ENCODE measurements at regions not wholly inside any gene's neighbourhood (a gene's known extent, or its start where the extent isn't known, plus 50 kb on each side); places are given as distances from the start of the nearest gene placed in this dataset.
"Not testable (repeated sequence)": the region's sequence is repeated elsewhere in the genome, so short reads cannot be mapped to it uniquely, and the experiment has no call there.

DNA sequence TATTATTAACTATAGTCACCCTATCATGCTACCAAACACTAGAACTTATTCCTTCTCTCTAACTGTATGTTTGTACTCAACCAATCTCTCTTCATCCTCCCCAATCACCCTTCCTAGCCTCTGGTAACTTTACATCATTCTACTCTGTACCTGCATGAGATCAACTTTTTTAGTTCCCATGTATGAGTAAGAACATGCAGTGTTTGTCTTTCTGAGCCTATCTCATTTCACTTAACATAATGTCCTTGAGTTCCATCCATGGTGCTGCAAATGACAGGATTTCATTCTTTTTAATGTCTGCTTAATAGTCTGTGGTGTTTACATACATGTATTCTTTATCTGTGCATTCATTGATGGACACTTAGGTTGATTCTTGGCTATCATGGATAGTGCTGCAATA is 108.9 kb upstream of the RFX8 start:
- Histone ChIP-seq H3K4me3 (no peak overlapping the region), H3K4me1 (no peaks in the 10 kb centered on the region), H3K27me3 (no peaks in the 10 kb centered on the region), H3K27ac (no peak overlapping the region), H3K36me3 (no peaks in the 10 kb centered on the region), H3K9me3 (peaks cover 0 to 6% of the 10 kb centered on the region in 2 donors)
- no peak for DNase-seq
- no peak for TF ChIP-seq POLR2A (IDR thresholded peaks at IDR 0.05)
- TF ChIP-seq, protein P1, sequence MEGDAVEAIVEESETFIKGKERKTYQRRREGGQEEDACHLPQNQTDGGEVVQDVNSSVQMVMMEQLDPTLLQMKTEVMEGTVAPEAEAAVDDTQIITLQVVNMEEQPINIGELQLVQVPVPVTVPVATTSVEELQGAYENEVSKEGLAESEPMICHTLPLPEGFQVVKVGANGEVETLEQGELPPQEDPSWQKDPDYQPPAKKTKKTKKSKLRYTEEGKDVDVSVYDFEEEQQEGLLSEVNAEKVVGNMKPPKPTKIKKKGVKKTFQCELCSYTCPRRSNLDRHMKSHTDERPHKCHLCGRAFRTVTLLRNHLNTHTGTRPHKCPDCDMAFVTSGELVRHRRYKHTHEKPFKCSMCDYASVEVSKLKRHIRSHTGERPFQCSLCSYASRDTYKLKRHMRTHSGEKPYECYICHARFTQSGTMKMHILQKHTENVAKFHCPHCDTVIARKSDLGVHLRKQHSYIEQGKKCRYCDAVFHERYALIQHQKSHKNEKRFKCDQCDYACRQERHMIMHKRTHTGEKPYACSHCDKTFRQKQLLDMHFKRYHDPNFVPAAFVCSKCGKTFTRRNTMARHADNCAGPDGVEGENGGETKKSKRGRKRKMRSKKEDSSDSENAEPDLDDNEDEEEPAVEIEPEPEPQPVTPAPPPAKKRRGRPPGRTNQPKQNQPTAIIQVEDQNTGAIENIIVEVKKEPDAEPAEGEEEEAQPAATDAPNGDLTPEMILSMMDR (IDR thresholded peaks at IDR 0.05), result no peak
- TF ChIP-seq EP300 (IDR thresholded peaks at IDR 0.05; ENCODE audit: low read depth), result no peak
- no peak for TF ChIP-seq POLR2AphosphoS5 (IDR thresholded peaks at IDR 0.05)
- in situ Hi-C loops (cut with MboI; ENCODE audit: low pct_ligation_motif_present in 1 of 4, low pct_unique_long_range_greater_than_20kb in 1 of 4, low sequenced_read_pairs in 3 of 4), result no loop called here
- intact Hi-C loops (cut with DNase I; ENCODE audit: low total_unique reads), result no loop called here

DNA sequence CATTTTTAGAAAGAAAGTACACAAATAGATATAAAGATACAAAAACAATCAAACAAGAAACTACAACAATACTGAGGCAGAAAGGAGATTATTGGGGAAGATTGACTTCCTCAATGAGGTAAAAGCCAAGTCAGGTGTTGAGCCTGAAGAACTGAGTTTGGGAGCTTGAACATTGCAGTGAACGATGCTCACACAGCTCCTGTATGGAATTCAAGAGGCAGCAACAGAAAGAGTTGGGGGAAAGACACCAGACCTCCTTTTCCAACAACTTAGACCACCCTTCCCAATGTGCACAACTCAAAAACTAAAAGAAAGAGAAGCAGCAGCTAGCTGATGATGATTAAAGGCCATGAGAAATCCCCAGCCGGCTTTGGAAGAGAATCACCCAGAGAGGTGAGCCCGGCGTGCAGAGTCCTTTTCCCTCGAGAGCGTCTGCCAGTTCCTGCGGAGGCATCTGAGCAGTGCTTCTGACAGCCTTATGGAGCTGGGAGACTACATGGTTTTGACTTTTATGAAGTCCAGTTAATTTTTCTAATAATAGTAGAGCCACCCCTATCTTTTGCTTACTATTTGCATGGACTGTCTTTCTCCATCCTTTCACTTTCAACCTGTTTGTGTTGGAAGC is 106.9 kb upstream of the RFX8 start:
- WGBS, 2 donors (ENCODE audit: low coverage in 1 of 2), result 71 to 92% methylated on average over 1 to 7 of the region's 7 CpGs
- no peak for TF ChIP-seq POLR2A (IDR thresholded peaks at IDR 0.05)
- TF ChIP-seq POLR2AphosphoS5 (IDR thresholded peaks at IDR 0.05), result no peak
- TF ChIP-seq EP300 (IDR thresholded peaks at IDR 0.05; ENCODE audit: low read depth), result no peak
- TF ChIP-seq, protein P1 (IDR thresholded peaks at IDR 0.05), result no peak

DNA sequence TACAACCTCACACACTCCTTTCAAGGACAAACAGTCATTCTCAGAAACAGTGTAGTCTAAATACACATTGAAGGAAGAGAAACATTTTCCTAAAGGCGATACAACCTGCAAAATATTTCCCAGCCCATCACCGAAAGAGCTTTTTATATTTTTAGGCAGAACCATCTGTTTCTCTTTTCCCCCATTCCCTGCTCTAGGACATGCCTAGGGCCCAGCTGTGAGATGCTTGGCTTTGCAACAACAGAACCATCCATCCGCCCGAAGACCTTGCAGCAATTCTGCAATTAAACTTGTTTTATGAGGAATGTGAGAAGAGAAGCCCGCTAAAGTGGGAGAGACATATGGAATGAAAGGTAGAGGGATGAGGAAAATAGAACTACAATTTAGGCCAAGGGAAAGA is 105.6 kb upstream of the RFX8 start:
- TF ChIP-seq POLR2A (IDR thresholded peaks at IDR 0.05) (no peak), POLR2AphosphoS5 (IDR thresholded peaks at IDR 0.05) (no peak), EP300 (IDR thresholded peaks at IDR 0.05; ENCODE audit: low read depth) (no peak)
- TF ChIP-seq, protein P1 (IDR thresholded peaks at IDR 0.05), result no peak
- no peak overlapping the region for H3K4me3 ChIP-seq
- no peak for DNase-seq
- H3K36me3 ChIP-seq, result no peaks in the 10 kb centered on the region
- no peak overlapping the region for H3K27ac ChIP-seq
- in situ Hi-C loops (cut with MboI; ENCODE audit: low pct_ligation_motif_present in 1 of 4, low pct_unique_long_range_greater_than_20kb in 1 of 4, low sequenced_read_pairs in 3 of 4) (no loop called here), intact Hi-C loops (cut with DNase I; ENCODE audit: low total_unique reads) (no loop called here)
- WGBS, 2 donors (ENCODE audit: low coverage in 1 of 2), result 92 to 94% methylated on average over 5 of the region's 5 CpGs
- H3K27me3 ChIP-seq, result no peaks in the 10 kb centered on the region
- H3K9me3 ChIP-seq, result peaks cover 0 to 6% of the 10 kb centered on the region in 2 donors
- no peaks in the 10 kb centered on the region for H3K4me1 ChIP-seq

More for the DNA sequence above, 106.9 kb upstream of the RFX8 start:
- Histone ChIP-seq H3K27ac (no peak overlapping the region), H3K27me3 (no peaks in the 10 kb centered on the region), H3K4me1 (no peaks in the 10 kb centered on the region), H3K4me3 (no peak overlapping the region), H3K9me3 (peaks cover 0 to 6% of the 10 kb centered on the region in 2 donors), H3K36me3 (no peaks in the 10 kb centered on the region)
- no peak for DNase-seq
- in situ Hi-C loops (cut with MboI; ENCODE audit: low pct_ligation_motif_present in 1 of 4, low pct_unique_long_range_greater_than_20kb in 1 of 4, low sequenced_read_pairs in 3 of 4), result no loop called here
- intact Hi-C loops (cut with DNase I; ENCODE audit: low total_unique reads), result no loop called here

DNA sequence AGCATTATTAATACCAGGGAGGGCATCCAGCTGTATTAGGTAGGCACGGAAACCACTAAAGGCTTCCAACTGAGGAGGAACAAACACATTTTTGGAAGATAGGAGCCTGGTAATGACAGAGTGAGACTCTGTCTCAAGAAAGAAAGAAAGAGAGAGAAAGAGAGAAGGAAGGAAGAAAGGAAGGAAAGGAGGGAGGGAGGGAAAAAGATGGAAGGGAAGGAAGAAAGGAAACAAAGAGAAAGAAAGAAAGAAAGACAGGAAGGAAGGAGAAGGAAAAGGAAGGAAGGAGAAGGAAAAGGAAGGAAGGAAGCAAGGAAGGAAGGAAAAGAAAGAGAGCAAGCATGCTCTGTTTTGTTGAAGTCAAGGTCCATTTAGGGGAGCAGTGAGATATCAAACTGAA is 103.8 kb upstream of the RFX8 start:
- no peaks in the 10 kb centered on the region for H3K27me3 ChIP-seq
- H3K4me3 ChIP-seq, result no peak overlapping the region
- intact Hi-C loops (cut with DNase I; ENCODE audit: low total_unique reads) (no loop called here), in situ Hi-C loops (cut with MboI; ENCODE audit: low pct_ligation_motif_present in 1 of 4, low pct_unique_long_range_greater_than_20kb in 1 of 4, low sequenced_read_pairs in 3 of 4) (no loop called here)
- H3K4me1 ChIP-seq, result no peaks in the 10 kb centered on the region
- WGBS, 2 donors (ENCODE audit: low coverage in 1 of 2), result 88% methylated on average over 1 of the region's 1 CpG; no CpG with 5 or more reads in 1 of the 2 donors
- no peaks in the 10 kb centered on the region for H3K9me3 ChIP-seq
- no peak overlapping the region for H3K27ac ChIP-seq
- TF ChIP-seq, protein P1 (IDR thresholded peaks at IDR 0.05), result no peak
- no peaks in the 10 kb centered on the region for H3K36me3 ChIP-seq
- DNase-seq, result no peak

DNA sequence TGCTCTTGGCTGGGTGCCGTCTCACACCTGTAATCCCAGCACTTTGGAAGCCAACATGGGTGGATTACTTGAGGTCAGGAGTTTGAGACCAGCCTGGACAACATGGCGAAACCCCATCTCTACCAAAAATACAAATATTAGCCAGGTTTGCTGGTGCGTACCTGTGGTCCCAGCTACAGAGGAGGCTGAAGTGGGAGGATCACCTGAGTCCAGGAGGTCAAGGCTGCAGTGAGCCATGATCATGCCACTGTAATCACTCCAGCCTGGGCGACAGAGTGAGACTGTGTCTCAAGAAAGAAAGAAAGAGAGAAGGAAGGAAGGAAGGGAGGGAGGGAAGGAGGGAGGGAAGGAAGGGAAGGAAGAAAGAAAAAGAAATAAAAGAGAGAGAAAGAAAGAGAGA is 103.2 kb upstream of the RFX8 start:
- in situ Hi-C loops (cut with MboI; ENCODE audit: low pct_ligation_motif_present in 1 of 4, low pct_unique_long_range_greater_than_20kb in 1 of 4, low sequenced_read_pairs in 3 of 4); H3K4me3 ChIP-seq; intact Hi-C loops (cut with DNase I; ENCODE audit: low total_unique reads); H3K4me1 ChIP-seq; H3K27ac ChIP-seq; H3K27me3 ChIP-seq; H3K9me3 ChIP-seq; DNase-seq; H3K36me3 ChIP-seq: not testable (repeated sequence)
- WGBS, 2 donors (ENCODE audit: low coverage in 1 of 2), result 73 to 90% methylated on average over 1 to 4 of the region's 4 CpGs

Data from transverse colon (tissue), 4 donors.